ENCODE measurements at regions not wholly inside any gene's neighbourhood (a gene's known extent, or its start where the extent isn't known, plus 50 kb on each side); places are given as distances from the start of the nearest gene placed in this dataset.
"Not testable (repeated sequence)": the region's sequence is repeated elsewhere in the genome, so short reads cannot be mapped to it uniquely, and the experiment has no call there.

DNA sequence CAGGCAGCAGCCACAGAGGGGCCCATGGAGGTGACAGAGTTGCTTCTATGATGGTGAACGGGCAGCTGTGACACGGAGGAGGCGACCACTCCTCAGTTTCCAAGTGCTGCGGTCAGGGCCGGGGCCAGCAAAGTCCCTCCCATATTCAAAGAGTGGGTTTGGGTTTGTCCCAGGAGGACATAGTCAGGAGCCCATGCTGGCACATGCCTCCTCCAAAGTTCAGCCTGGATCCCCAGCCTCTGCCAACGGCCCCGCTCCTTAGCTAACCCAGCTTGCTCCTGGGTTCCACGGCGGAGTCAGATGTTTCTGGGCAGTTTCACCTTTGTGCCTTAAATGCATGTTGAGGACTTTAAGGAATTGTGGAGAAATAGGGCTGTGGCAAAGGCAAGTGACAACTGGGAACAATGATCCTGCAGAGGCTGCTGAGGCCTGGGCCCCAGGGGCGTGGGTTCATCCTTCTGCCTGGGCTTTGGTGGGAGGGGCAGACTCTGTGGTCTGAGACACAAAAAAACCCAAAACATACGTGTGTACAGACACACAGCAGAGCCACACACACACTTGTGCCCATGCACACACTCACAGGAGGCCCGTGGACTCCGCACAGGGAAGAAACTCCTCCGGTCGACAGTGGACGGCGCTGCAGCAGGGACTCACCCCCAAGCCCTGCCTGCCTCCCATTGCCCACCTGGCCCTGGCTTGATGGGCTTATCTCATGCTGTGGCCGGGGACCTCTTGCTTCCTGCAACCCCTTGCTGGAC lies 399.4 kb downstream of the TMEM121 start:
- H3K4me3 ChIP-seq (ENCODE audit: low read depth, low read length): no peak overlapping the region
- TF ChIP-seq, protein P1, sequence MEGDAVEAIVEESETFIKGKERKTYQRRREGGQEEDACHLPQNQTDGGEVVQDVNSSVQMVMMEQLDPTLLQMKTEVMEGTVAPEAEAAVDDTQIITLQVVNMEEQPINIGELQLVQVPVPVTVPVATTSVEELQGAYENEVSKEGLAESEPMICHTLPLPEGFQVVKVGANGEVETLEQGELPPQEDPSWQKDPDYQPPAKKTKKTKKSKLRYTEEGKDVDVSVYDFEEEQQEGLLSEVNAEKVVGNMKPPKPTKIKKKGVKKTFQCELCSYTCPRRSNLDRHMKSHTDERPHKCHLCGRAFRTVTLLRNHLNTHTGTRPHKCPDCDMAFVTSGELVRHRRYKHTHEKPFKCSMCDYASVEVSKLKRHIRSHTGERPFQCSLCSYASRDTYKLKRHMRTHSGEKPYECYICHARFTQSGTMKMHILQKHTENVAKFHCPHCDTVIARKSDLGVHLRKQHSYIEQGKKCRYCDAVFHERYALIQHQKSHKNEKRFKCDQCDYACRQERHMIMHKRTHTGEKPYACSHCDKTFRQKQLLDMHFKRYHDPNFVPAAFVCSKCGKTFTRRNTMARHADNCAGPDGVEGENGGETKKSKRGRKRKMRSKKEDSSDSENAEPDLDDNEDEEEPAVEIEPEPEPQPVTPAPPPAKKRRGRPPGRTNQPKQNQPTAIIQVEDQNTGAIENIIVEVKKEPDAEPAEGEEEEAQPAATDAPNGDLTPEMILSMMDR (IDR thresholded peaks at IDR 0.05; ENCODE audit: insufficient read depth, low read length): no peak
- no peak for DNase-seq (ENCODE audit: low read depth)

DNA sequence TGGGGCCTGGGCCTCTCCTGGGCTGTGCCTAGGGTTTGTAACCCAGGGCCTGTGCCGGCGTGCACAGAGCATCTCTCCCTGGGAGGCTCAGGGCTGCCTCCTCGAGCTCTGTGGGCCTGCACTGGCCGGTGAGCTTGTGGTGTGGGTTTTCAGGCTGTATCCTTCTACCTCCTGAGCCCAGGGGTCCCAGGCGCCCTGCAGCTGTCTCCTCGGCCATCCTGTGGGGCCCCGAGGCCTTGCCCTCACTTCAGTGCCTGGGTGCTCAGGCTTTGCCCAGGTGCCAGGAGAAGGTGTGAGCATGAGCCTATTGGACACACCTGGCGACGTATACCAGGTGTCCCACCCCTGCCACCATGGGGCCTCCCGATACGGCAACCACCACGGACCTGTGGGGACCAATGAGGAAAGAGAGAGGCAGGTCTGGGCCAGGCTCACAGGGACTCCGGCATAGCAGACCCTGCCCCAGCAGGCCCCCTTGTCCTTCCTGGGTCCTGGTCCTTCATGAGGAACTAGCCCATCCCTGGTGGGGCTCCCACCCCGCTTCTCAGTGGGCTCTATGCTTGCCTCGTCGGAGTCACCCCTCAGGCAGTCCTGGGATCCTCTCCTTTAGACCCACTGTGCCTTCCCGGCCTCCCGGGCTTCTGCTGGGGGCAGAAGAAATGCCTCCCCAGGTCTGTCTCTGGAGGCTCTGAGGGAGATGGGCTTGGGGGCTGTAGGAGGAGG lies 400.2 kb downstream of the TMEM121 start:
- TF ChIP-seq, protein P1 (IDR thresholded peaks at IDR 0.05; ENCODE audit: insufficient read depth, low read length): no peak
- DNase-seq (ENCODE audit: low read depth): no peak
- H3K4me3 ChIP-seq (ENCODE audit: low read depth, low read length): no peak overlapping the region

DNA sequence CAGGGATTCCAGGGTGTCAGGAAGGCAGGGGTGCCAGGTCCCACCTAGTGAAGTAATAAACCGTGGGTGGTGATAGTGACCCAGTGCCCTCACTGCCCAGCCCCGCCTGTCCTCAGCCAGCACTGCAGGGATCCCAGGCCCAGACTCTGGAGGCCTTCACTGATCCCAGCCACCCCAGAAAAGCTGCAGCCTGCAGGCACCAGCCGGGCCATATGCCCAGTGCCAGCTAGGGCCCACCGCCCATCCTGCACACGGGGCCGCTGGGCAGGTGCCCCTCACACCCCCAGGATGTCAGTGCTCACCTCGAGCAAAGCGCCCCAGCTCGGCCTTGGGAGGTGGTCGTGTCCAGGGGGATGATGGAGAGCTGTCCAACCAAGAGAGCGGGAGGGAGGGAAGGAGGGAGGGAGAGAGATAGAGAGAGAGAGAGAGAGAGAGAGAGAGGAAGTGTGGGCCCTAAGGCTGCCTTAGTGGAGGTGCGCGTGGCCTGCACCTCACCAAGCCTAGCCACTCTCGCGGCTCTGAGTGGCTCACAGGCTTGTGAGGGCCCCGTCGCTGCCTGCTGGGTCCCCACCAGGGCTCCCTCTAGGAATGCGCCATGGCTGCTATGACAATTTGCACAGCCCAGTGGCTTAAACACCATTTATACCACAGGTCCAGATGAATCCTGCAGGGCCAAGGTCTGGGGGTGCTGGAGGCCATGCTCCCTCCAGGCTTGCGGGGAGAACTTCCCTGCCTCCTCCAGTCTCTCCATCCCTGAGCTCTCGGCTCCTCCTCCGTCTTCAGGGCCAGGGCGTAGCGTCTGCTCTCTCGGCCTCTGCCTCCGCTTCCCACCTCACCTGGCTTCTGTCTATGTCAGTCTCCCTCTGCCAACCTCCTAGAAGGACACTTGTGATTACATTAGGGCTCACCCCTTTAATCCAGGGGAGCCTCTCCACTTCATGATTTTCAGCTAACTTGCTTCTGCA lies 401.0 kb downstream of the TMEM121 start:
- TF ChIP-seq, protein P1 (IDR thresholded peaks at IDR 0.05; ENCODE audit: insufficient read depth, low read length): no peak
- DNase-seq (ENCODE audit: low read depth): no peak

DNA sequence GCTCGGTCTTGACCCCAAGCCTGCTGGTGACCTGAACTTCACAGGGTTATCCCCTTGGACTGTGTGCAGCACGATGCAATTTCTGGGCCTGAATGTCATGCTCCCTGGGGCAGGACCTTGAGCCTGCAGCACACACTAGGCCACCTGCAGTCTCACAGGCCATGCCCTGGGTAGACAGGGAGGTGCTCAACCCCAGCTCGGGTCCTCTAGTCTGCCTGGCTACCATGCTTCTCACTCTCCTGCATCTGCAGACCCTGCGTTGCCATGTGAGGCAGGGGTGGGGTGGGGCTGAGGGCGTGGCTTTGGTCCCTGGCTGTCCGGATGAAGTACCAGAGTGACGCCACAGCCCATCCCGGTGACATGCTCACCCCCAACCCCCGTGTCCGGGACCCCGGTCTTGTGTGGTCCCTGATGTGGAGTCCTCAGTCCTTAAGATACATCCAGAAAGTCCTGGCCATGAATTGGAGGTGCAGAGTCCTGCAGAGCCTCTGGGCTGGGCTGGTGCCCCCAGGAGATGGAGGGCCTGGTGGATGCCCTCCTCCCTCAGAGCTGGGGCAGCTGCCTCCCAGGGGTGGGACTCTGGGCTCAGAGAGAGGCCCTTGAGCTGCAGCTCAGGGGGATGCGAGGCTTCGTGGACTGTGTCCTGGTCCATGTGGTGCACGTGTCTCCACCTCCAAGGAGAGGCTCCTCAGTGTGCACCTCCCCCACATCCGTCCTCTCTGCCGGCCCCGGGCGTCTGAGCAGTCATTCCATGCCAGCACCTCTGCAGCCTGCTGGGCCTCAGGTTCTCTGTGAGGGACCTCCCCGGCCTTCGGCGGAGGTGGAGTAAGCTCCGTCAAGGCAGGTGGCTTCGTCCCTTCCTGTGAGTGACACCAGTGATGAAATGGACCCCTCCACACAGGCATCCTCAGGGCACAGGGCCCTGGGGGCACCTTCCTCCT lies 402.1 kb downstream of the TMEM121 start:
- DNase-seq (ENCODE audit: low read depth); H3K4me3 ChIP-seq (ENCODE audit: low read depth, low read length): not testable (repeated sequence)

More for the DNA sequence above, 401.0 kb downstream of the TMEM121 start:
- H3K4me3 ChIP-seq (ENCODE audit: low read depth, low read length): no peak overlapping the region

DNA sequence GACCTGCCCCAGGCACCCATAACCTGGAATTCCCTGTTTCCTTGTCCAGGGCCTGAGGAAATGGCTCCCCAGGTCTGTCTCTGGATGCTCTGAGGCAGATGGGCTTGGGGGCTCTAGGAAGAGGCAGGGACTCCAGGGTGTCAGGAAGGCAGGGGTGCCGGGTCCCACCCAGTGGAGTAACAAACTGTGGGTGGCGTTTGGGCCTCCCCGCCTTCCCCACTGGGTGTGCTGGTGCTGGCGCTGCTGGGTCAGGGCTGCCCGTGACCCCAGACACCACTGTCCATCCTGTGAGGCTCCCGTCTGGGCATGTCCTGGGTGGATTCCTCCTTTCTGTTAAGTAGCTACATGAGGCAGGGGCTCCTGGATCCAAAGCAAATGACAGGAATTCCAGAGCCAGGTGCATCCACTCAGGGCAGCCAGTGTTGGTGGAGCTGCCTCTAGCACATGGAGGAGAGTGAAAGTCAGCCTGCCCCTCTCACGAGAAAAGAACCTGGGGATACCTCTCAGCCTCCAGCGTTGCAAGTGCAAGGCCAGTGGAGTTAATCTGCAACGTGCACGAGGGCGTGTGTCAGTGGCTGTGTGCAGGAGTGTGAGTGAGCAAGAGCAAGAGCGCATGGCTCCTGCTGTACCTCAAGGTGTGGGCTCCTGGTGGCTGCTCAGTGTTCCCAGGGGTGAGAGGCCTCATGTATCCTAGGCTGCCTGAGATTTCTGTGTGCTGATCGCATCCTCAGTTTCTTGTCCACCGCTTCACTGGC lies 403.1 kb downstream of the TMEM121 start:
- H3K4me3 ChIP-seq (ENCODE audit: low read depth, low read length): no peak overlapping the region
- TF ChIP-seq, protein P1 (IDR thresholded peaks at IDR 0.05; ENCODE audit: insufficient read depth, low read length): no peak
- DNase-seq (ENCODE audit: low read depth): no peak

DNA sequence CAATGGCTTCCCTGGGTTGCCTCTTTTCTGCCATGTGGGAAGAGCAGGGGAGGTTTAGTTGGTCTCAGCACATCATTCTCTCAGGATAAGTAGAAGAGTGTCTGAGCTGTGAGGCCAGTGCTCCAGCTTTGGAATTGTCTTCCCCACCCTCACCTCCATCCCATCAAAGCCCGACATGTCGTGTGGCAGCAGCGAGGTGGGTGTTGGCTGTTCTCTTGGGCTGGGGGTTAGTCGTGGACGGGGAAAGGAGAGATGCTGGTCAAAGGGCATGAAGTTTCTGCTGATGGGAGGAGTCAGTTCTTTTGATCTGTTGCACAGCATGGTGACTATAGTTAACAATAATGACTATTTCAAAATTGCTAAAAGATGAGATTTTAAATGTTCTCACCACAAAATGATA lies 404.2 kb downstream of the TMEM121 start:
- DNase-seq (ENCODE audit: low read depth): no peak
- no peak overlapping the region for H3K4me3 ChIP-seq (ENCODE audit: low read depth, low read length)
- TF ChIP-seq, protein P1 (IDR thresholded peaks at IDR 0.05; ENCODE audit: insufficient read depth, low read length): no peak
